A549 (cell line): ENCODE measurements at regions not wholly inside any gene's neighbourhood (a gene's known extent, or its start where the extent isn't known, plus 50 kb on each side); places are given as distances from the start of the nearest gene placed in this dataset.

ENCODE experiments used
- ATAC-seq, 2 experiments: fragments of 200-7000 bp in 1 of 2; fragments of >200 bp in 1 of 2; cut with Nextera tagmentation in 1 of 2; cut with Tn5 transposase in 1 of 2; 3 replicates each; pipeline versions ENCODE4 v1.8.0 to v1.9.1; 2018 to 2020; ENCODE audit warnings: mild to moderate bottlenecking in 1 of 2, moderate library complexity in 1 of 2
- CTCF ChIA-PET: fragments of 300-600 bp; sonication (Branson Sonifier 250); formaldehyde crosslinking; extraction: SDS; loops from one replicate; lab custom pipeline; 2021; ENCODE audit warnings: antibody characterized with exemption, inconsistent platforms; lab: Yijun Ruan, JAX
- POLR2A ChIA-PET: fragments of 350-600 bp; formaldehyde crosslinking; extraction: SDS; loops from one replicate; lab custom pipeline; 2021; ENCODE audit warnings: antibody characterized with exemption, inconsistent platforms; lab: Yijun Ruan, JAX
- DNase-seq, 2 experiments: peaks; one replicate each; pipeline versions ENCODE4 v3.0.0 to v3.0.0-alpha.2; 2011 to 2016; ENCODE audit warnings: low read depth in 1 of 2, low spot score in 1 of 2
- FAIRE-seq: peaks from 2 replicates; lab custom pipeline; 2011; peaks lifted over from hg19 to GRCh38; lab: Jason Lieb, UNC
- H3K27ac ChIP-seq, 2 experiments: fragments of >200 bp; sonication (Bioruptor Twin); formaldehyde crosslinking; 3 replicates each; pipeline ENCODE4 v1.5.1; 2016 to 2017
- H3K4me1 ChIP-seq: fragments of >200 bp; sonication (Bioruptor Twin); formaldehyde crosslinking; 3 replicates; pipeline ENCODE4 v1.6.1; 2016
- H3K4me2 ChIP-seq: fragments of >200 bp; sonication (Bioruptor Twin); formaldehyde crosslinking; 3 replicates; pipeline ENCODE4 v1.6.1; 2016
- H3K4me3 ChIP-seq: fragments of >200 bp; sonication (Bioruptor Twin); formaldehyde crosslinking; 3 replicates; pipeline ENCODE4 v1.5.1; 2016
- H3K9me3 ChIP-seq: fragments of >200 bp; sonication (Bioruptor Twin); formaldehyde crosslinking; 3 replicates; pipeline ENCODE4 v1.6.1; 2016
- CBX8 ChIP-seq: fragments of 200-600 bp; sonication (generic); IDR thresholded peaks from 2 replicates; pipeline ENCODE4 v1.6.1; 2016
- EHF ChIP-seq: fragments of 250-450 bp; sonication (Bioruptor Pico); IDR thresholded peaks from 2 replicates; pipeline ENCODE4 v1.5.0; 2020; ENCODE audit warnings: mild to moderate bottlenecking
- ELK1 ChIP-seq: fragments of 150-350 bp; IDR thresholded peaks from 2 replicates; pipeline ENCODE4 v1.6.1; 2014; ENCODE audit warnings: low read depth, mild to moderate bottlenecking, low read length
- EP300 ChIP-seq, 2 experiments: fragments of >200 bp; sonication (Bioruptor Twin); formaldehyde crosslinking; IDR thresholded peaks; 2 replicates in 1 of 2; 3 replicates in 1 of 2; pipeline ENCODE4 v1.6.1; 2016 to 2017
- FOXS1 ChIP-seq: fragments of 250-450 bp; sonication (Bioruptor Pico); IDR thresholded peaks from 2 replicates; pipeline ENCODE4 v1.5.0; 2020; ENCODE audit warnings: mild to moderate bottlenecking, moderate library complexity
- HDAC2 ChIP-seq: fragments of 200-600 bp; sonication (generic); IDR thresholded peaks from 2 replicates; pipeline ENCODE4 v1.6.1; 2016
- HES2 ChIP-seq: fragments of >200 bp; sonication (Bioruptor Twin); formaldehyde crosslinking; IDR thresholded peaks from 2 replicates; pipeline ENCODE4 v1.6.1; 2016
- HOXB13 ChIP-seq: fragments of 250-450 bp; sonication (Bioruptor Pico); IDR thresholded peaks from 2 replicates; pipeline ENCODE4 v1.5.0; 2020; ENCODE audit warnings: low read depth, mild to moderate bottlenecking, moderate library complexity
- HOXB5 ChIP-seq: fragments of 250-450 bp; sonication (Bioruptor Pico); IDR thresholded peaks from 2 replicates; pipeline ENCODE4 v1.5.0; 2020; ENCODE audit warnings: mild to moderate bottlenecking, moderate library complexity
- KDM1A ChIP-seq: fragments of 200-600 bp; sonication (generic); IDR thresholded peaks from 2 replicates; pipeline ENCODE4 v1.6.1; 2016; ENCODE audit warnings: low read depth, mild to moderate bottlenecking
- KDM5A ChIP-seq: fragments of 200-600 bp; sonication (generic); IDR thresholded peaks from 2 replicates; pipeline ENCODE4 v1.6.1; 2016; ENCODE audit warnings: antibody characterized with exemption, mild to moderate bottlenecking
- MAFK ChIP-seq: fragments of 450-650 bp; IDR thresholded peaks from 2 replicates; pipeline ENCODE4 v1.6.1; 2014; ENCODE audit not compliant: partially characterized antibody
- MAX ChIP-seq: IDR thresholded peaks from 2 replicates; pipeline ENCODE4 v1.6.1; 2012
- NPAS2 ChIP-seq: fragments of 250-450 bp; sonication (Bioruptor Pico); IDR thresholded peaks from 2 replicates; pipeline ENCODE4 v1.8.0; 2022; ENCODE audit warnings: mild to moderate bottlenecking, moderate library complexity, borderline replicate concordance
- PBX3 ChIP-seq: IDR thresholded peaks from 2 replicates; pipeline ENCODE4 v1.6.1; 2012
- PHF8 ChIP-seq: fragments of 200-600 bp; sonication (generic); IDR thresholded peaks from 2 replicates; pipeline ENCODE4 v1.6.1; 2016; ENCODE audit warnings: low read depth, mild to moderate bottlenecking, antibody characterized with exemption, moderate library complexity, borderline replicate concordance
- POLR2A ChIP-seq: IDR thresholded peaks from 2 replicates; pipeline ENCODE4 v1.6.1; 2012; ENCODE audit warnings: mild to moderate bottlenecking, low read length
- RAD21 ChIP-seq, 2 experiments: fragments of >200 bp in 1 of 2; sonication (Bioruptor Twin) in 1 of 2; formaldehyde crosslinking in 1 of 2; IDR thresholded peaks in 1 of 2; conservative IDR thresholded peaks in 1 of 2; 2 replicates in 1 of 2; 3 replicates in 1 of 2; pipeline ENCODE4 v1.6.1; 2012 to 2018; ENCODE audit warnings: inconsistent platforms in 1 of 2
- RCOR1 ChIP-seq: fragments of 150-350 bp; IDR thresholded peaks from 2 replicates; pipeline ENCODE4 v1.6.1; 2014; ENCODE audit warnings: antibody characterized with exemption, low read length, low read depth
- REST ChIP-seq: fragments of 200-600 bp; sonication (generic); IDR thresholded peaks from 2 replicates; pipeline ENCODE4 v1.6.1; 2016; ENCODE audit warnings: antibody characterized with exemption, mild to moderate bottlenecking, moderate library complexity
- ZC3H11A ChIP-seq: fragments of 450-650 bp; IDR thresholded peaks from 2 replicates; pipeline ENCODE4 v1.6.1; 2014; ENCODE audit warnings: antibody characterized with exemption, mild to moderate bottlenecking
- ZSCAN20 ChIP-seq: fragments of 250-450 bp; sonication (Bioruptor Pico); IDR thresholded peaks from 2 replicates; pipeline ENCODE4 v1.8.0; 2022; ENCODE audit warnings: mild to moderate bottlenecking, moderate library complexity
- WGBS: methylation state at CpG from one replicate; pipeline ENCODE4 v1.1.6; 2017; ENCODE audit errors: missing lambda C conversion rate; 5-methylcytosine and 5-hydroxymethylcytosine counted together

- ATAC-seq (no peak), FAIRE-seq (no peak), DNase-seq (no peak)
- CTCF ChIA-PET, result interaction anchor here (1.0 kb wide), 1 partner anchor 14 kb away, joined by 3 read pairs; no protein-coding TSS in a partner anchor
- POLR2A ChIA-PET, result no interaction called here
- no peak overlapping the region for H3K4me3 ChIP-seq
- TF ChIP-seq HES2 (no peak), HOXB5 (CRISPR knock-in tag) (no peak), ELK1 (no peak), RCOR1 (no peak), FOXS1 (CRISPR knock-in tag) (no peak), EP300 (IDR thresholded peaks at IDR 0.05) (no peak), KDM1A (no peak), KDM5A (no peak), PBX3 (no peak), MAX (no peak), ZSCAN20 (CRISPR knock-in tag) (no peak), PHF8 (no peak), MAFK (no peak)
- H3K4me2 ChIP-seq, result no peak overlapping the region
- 36% methylated on average over 13 of the region's 23 CpGs for WGBS
- no peak overlapping the region for H3K27ac ChIP-seq
- H3K9me3 ChIP-seq, result no peaks in the 10 kb centered on the region
- no peaks in the 10 kb centered on the region for H3K4me1 ChIP-seq
Measured at GRCh38 chr18:78639006-78639950, 340.3 kb upstream of the SALL3 start.

GRCh38 chr18:78640246-78640995, 339.2 kb upstream of the SALL3 start:
- no peak overlapping the region for H3K27ac ChIP-seq
- CTCF ChIA-PET, result interaction anchor here (1.0 kb wide), 1 partner anchor 15 kb away, joined by 3 read pairs; no protein-coding TSS in a partner anchor
- POLR2A ChIA-PET, result no interaction called here
- H3K4me3 ChIP-seq, result no peak overlapping the region
- H3K9me3 ChIP-seq, result no peaks in the 10 kb centered on the region
- no peak overlapping the region for H3K4me2 ChIP-seq
- no peak for DNase-seq
- FAIRE-seq, result no peak
- WGBS, result 5% methylated on average over 8 of the region's 8 CpGs
- no peak for ATAC-seq
- TF ChIP-seq CBX8 (no peak), KDM5A (no peak), POLR2A (no peak), ELK1 (no peak), HES2 (no peak), ZC3H11A (no peak), RCOR1 (no peak), REST (no peak), NPAS2 (CRISPR knock-in tag) (no peak), EHF (no peak), HDAC2 (no peak), HOXB13 (CRISPR knock-in tag) (no peak), RAD21 (conservative IDR thresholded peaks at IDR 0.05 in 1 of 2, IDR thresholded peaks at IDR 0.05 in 1 of 2) (no peak)
- no peaks in the 10 kb centered on the region for H3K4me1 ChIP-seq
